Spleen (tissue), 11 donors: ENCODE measurements at regions not wholly inside any gene's neighbourhood (a gene's known extent, or its start where the extent isn't known, plus 50 kb on each side); places are given as distances from the start of the nearest gene placed in this dataset.

Experiments
- DNase-seq: peaks from one replicate; pipeline ENCODE4 v3.0.0-alpha.2; 2020
- H3K27ac ChIP-seq, 8 donors: fragments of 200-600 bp; sonication (generic) in 7 of 8; 1 replicate in 4 of 8; 2 replicates in 4 of 8; pipeline versions ENCODE4 v1.5.0 to v1.8.0; 2016 to 2021; ENCODE audit warnings: inconsistent platforms in 4 of 8, mild to moderate bottlenecking in 4 of 8, moderate library complexity in 1 of 8
- H3K27me3 ChIP-seq, 7 donors: fragments of 200-600 bp; sonication (generic) in 6 of 7; replicated peaks in 1 of 7; 1 replicate in 4 of 7; 2 replicates in 3 of 7; pipeline versions ENCODE4 v1.5.0 to v1.8.0; 2016 to 2021; ENCODE audit warnings: inconsistent platforms in 3 of 7, mild to moderate bottlenecking in 1 of 7
- H3K36me3 ChIP-seq, 6 donors: fragments of 200-600 bp; sonication (generic) in 5 of 6; 1 replicate in 4 of 6; 2 replicates in 2 of 6; pipeline versions ENCODE4 v1.5.0 to v1.8.0; 2016 to 2021; ENCODE audit warnings: inconsistent platforms in 2 of 6
- H3K4me1 ChIP-seq, 6 donors: fragments of 200-600 bp; sonication (generic) in 5 of 6; 1 replicate in 3 of 6; 2 replicates in 3 of 6; pipeline versions ENCODE4 v1.5.0 to v1.8.0; 2016 to 2021; ENCODE audit warnings: inconsistent platforms in 3 of 6
- H3K4me3 ChIP-seq, 8 donors: fragments of 200-600 bp; sonication (generic) in 7 of 8; 1 replicate in 4 of 8; 2 replicates in 4 of 8; pipeline versions ENCODE4 v1.5.0 to v1.8.0; 2016 to 2021; ENCODE audit warnings: inconsistent platforms in 4 of 8, mild to moderate bottlenecking in 4 of 8, moderate library complexity in 2 of 8
- H3K9me3 ChIP-seq, 8 donors: fragments of 200-600 bp; sonication (generic) in 7 of 8; 1 replicate in 4 of 8; 2 replicates in 4 of 8; pipeline versions ENCODE4 v1.5.0 to v1.8.0; 2016 to 2021; ENCODE audit warnings: inconsistent platforms in 4 of 8
- CTCF ChIP-seq, 11 experiments: fragments of 200-600 bp in 7 of 11; fragments of 450-650 bp in 4 of 11; sonication (generic) in 4 of 11; IDR thresholded peaks in 8 of 11; conservative IDR thresholded peaks in 3 of 11; 1 replicate in 7 of 11; 2 replicates in 4 of 11; pipeline versions ENCODE4 v1.4.0 to v1.8.0; 2016 to 2021; ENCODE audit warnings: antibody characterized with exemption in 11 of 11, inconsistent platforms in 4 of 11, mild to moderate bottlenecking in 1 of 11
- POLR2A ChIP-seq, 3 donors: fragments of 450-650 bp; IDR thresholded peaks; one replicate each; pipeline ENCODE4 v1.5.1; 2017; ENCODE audit warnings: antibody characterized with exemption in 3 of 3, mild to moderate bottlenecking in 1 of 3
- POLR2AphosphoS5 ChIP-seq, 3 donors: sonication (generic); formaldehyde crosslinking; IDR thresholded peaks; one replicate each; pipeline ENCODE4 v1.5.1; 2017; ENCODE audit warnings: antibody characterized with exemption in 3 of 3
- WGBS, 5 donors: extraction: QIAGEN DNeasy Blood & Tissue Kit in 3 of 5; methylation state at CpG; one replicate each; pipeline versions ENCODE4 v1.1.5 to v1.1.7; 2013 to 2018; 5-methylcytosine and 5-hydroxymethylcytosine counted together
- intact Hi-C: fragments of 100-400 bp; cut with DNase I; formaldehyde crosslinking; loops from one replicate; pipeline ENCODE4 v1.15.0; 2023; ENCODE audit warnings: low total_unique reads
- donor health status: healthy with polysubstance abuse.
- donor health status: DM: no; HTN: no; CAD: no; lungs with moderate emphysema.
- donor health status: DM: no; HTN: no; CAD: no.
- donor health status: Bipolar disorder and iron deficiency.
- donor health status: healthy.
- donor health status: DM: no; HTN: no; CAD: no.
- donor health status: DM: yes; HTN: yes; CAD: no.

- Histone ChIP-seq H3K9me3 (peaks cover 0 to 4% (median 0%) of the 10 kb centered on the region in 8 donors), H3K27me3 (peaks cover 0 to 22% (median 0%) of the 10 kb centered on the region in 7 donors), H3K36me3 (no peaks in the 10 kb centered on the region), H3K4me1 (no peaks in the 10 kb centered on the region), H3K4me3 (no peak overlapping the region), H3K27ac (no peak overlapping the region)
- no peak for DNase-seq
- no peak for TF ChIP-seq POLR2AphosphoS5 (IDR thresholded peaks at IDR 0.05)
- no peak for TF ChIP-seq CTCF (IDR thresholded peaks at IDR 0.05 in 8 of 11, conservative IDR thresholded peaks at IDR 0.05 in 3 of 11)
- no peak for TF ChIP-seq POLR2A (IDR thresholded peaks at IDR 0.05)
- intact Hi-C loops: no loop called here
- WGBS, 5 donors: 77 to 85% (median 82%) methylated on average over 21 to 23 of the region's 23 CpGs
Measured at GRCh38 chr11:134610116-134610910, 198.3 kb upstream of the B3GAT1 start.

GRCh38 chr11:134609361-134610115 is 197.5 kb upstream of the B3GAT1 start:
- DNase-seq: no peak
- no peak overlapping the region for H3K27ac ChIP-seq
- intact Hi-C loops: no loop called here
- TF ChIP-seq CTCF (IDR thresholded peaks at IDR 0.05 in 8 of 11, conservative IDR thresholded peaks at IDR 0.05 in 3 of 11) (no peak), POLR2A (IDR thresholded peaks at IDR 0.05) (no peak), POLR2AphosphoS5 (IDR thresholded peaks at IDR 0.05) (no peak)
- H3K4me1 ChIP-seq: no peaks in the 10 kb centered on the region
- H3K4me3 ChIP-seq: no peak overlapping the region
- peaks cover 0 to 8% (median 3%) of the 10 kb centered on the region in 8 donors for H3K9me3 ChIP-seq
- H3K36me3 ChIP-seq: no peaks in the 10 kb centered on the region
- 82 to 89% (median 88%) methylated on average over 24 to 27 of the region's 27 CpGs for WGBS, 5 donors
- H3K27me3 ChIP-seq: peaks cover 0 to 22% (median 0%) of the 10 kb centered on the region in 7 donors

- Histone ChIP-seq H3K27me3 (peaks cover 0 to 16% (median 0%) of the 10 kb centered on the region in 7 donors), H3K9me3 (peaks cover 0 to 8% (median 3%) of the 10 kb centered on the region in 8 donors), H3K4me1 (no peaks in the 10 kb centered on the region), H3K27ac (no peak overlapping the region), H3K36me3 (no peaks in the 10 kb centered on the region), H3K4me3 (no peak overlapping the region)
- intact Hi-C loops: no loop called here
- no peak for DNase-seq
- TF ChIP-seq POLR2AphosphoS5 (IDR thresholded peaks at IDR 0.05) (no peak), CTCF (IDR thresholded peaks at IDR 0.05 in 8 of 11, conservative IDR thresholded peaks at IDR 0.05 in 3 of 11) (no peak), POLR2A (IDR thresholded peaks at IDR 0.05) (no peak)
- 67 to 85% (median 75%) methylated on average over 7 of the region's 7 CpGs for WGBS, 5 donors
Measured at GRCh38 chr11:134607963-134608750, 196.1 kb upstream of the B3GAT1 start.
